ENCODE measurements at regions not wholly inside any gene's neighbourhood (a gene's known extent, or its start where the extent isn't known, plus 50 kb on each side); places are given as distances from the start of the nearest gene placed in this dataset.

DNA sequence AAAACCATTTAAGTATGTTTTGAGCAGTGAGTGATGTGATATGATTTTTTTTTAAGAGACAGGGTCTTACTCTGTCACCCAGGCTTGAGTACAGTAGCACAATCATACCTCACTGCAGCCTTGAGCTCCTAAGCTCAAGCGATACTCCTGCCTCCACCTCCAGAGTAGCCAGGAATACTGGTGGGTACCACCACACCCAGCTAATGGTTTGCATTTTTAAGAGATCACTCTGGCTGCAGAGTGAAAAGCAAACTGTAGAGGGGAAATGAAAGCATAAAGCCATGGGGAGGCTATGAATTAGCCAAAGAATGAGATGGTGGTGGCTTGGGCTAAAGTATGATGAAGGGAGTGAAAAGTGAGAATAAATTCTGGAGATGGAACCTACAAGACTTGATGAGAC is 199.1 kb downstream of the HINT1 start:
- Histone ChIP-seq H3K79me2 (ENCODE audit: insufficient read depth, low read length) (no peaks in the 10 kb centered on the region), H2AFZ (ENCODE audit: low read length) (no peak overlapping the region), H3K9me3 (ENCODE audit: low read length) (no peaks in the 10 kb centered on the region), H3K36me3 (ENCODE audit: insufficient read depth, low read length) (no peaks in the 10 kb centered on the region), H3K27me3 (ENCODE audit: insufficient read depth, low read length) (no peaks in the 10 kb centered on the region), H4K20me1 (ENCODE audit: insufficient read depth, low read length) (no peaks in the 10 kb centered on the region), H3K4me3 (ENCODE audit: low read depth, low read length, poor library complexity, severe bottlenecking) (no peak overlapping the region), H3K9ac (ENCODE audit: low read length) (no peak overlapping the region), H3K27ac (ENCODE audit: low read depth, low read length, poor library complexity, severe bottlenecking) (no peak overlapping the region), H3F3A (ENCODE audit: insufficient read depth, low read length) (no peaks in the 10 kb centered on the region), H3K4me2 (ENCODE audit: low read length) (no peak overlapping the region), H3K4me1 (ENCODE audit: insufficient read depth, low read length, severe bottlenecking) (no peaks in the 10 kb centered on the region), H3K9me2 (ENCODE audit: low read depth, low read length) (no peaks in the 10 kb centered on the region)
- TF ChIP-seq, protein P1, sequence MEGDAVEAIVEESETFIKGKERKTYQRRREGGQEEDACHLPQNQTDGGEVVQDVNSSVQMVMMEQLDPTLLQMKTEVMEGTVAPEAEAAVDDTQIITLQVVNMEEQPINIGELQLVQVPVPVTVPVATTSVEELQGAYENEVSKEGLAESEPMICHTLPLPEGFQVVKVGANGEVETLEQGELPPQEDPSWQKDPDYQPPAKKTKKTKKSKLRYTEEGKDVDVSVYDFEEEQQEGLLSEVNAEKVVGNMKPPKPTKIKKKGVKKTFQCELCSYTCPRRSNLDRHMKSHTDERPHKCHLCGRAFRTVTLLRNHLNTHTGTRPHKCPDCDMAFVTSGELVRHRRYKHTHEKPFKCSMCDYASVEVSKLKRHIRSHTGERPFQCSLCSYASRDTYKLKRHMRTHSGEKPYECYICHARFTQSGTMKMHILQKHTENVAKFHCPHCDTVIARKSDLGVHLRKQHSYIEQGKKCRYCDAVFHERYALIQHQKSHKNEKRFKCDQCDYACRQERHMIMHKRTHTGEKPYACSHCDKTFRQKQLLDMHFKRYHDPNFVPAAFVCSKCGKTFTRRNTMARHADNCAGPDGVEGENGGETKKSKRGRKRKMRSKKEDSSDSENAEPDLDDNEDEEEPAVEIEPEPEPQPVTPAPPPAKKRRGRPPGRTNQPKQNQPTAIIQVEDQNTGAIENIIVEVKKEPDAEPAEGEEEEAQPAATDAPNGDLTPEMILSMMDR (IDR thresholded peaks at IDR 0.05; ENCODE audit: low read length), result no peak
- no peak for TF ChIP-seq EZH2 (IDR thresholded peaks at IDR 0.05; ENCODE audit: borderline replicate concordance, low read length)

DNA sequence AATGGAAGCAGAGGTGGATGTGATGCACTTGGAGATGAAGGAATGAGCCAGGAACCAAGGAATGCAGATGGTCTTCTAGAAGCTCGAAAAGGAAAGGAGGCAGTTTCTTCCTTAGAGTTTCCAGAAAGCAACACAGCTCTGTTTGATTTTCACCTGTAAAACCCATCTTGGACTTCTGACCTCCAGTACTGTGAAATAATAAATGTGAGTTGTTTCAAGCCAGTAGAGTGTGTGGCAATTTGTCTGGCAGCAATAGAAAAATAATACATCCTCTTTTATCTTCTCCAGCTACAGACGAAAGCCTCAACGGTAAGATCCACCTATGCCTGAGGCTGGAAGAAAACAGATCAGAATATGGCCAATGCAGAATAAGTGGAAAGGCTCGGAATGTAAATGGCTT is 199.7 kb downstream of the HINT1 start:
- Histone ChIP-seq H3K27me3 (ENCODE audit: insufficient read depth, low read length) (no peaks in the 10 kb centered on the region), H3K27ac (ENCODE audit: low read depth, low read length, poor library complexity, severe bottlenecking) (no peak overlapping the region), H3K36me3 (ENCODE audit: insufficient read depth, low read length) (no peaks in the 10 kb centered on the region)

DNA sequence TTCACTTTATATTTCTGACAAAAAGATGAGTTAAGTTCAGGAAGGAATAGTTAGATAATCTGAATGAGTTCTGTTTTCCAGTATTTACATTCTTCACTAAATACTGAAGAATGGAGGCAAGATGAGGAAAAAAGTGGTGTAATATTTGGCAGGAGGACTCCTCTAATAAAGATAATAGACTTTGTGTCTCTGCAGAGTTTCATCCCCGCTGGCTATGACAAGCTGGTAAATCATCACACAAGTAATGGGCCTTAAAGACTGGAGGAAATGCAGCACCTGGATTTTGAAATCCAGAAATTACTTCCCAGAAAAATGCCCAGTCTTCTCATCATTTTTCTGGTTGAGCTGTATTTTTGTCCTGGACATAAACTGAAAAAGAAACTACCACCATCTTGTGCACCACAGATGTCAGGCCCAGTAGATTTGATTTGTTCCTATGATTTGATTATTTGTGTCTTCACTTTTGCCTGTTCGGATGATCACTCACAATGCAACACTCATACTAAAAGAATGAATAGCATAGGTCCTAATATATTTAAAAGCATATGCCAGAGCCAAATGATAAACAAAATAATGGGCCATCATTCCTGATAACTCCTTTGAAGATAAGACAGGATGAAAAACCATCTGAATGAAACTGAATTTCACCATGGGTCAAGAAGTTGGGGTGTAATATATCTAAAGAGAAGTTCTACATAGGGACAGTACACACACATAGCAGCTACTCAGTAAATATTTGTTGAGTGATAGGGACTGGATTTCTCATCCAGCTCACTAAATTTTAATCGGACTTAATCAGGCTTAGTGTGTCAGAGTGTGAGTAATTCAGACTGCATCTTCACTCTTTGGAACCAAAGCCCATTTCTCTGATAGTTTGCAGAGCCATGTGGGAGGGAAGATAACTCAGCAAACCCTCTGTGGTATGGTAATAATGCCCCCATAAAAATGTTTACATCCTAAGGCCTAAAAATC is 200.5 kb downstream of the HINT1 start:
- no peaks in the 10 kb centered on the region for H3F3A ChIP-seq (ENCODE audit: insufficient read depth, low read length)
- H3K4me1 ChIP-seq (ENCODE audit: insufficient read depth, low read length, severe bottlenecking), result no peaks in the 10 kb centered on the region
- no peak overlapping the region for H2AFZ ChIP-seq (ENCODE audit: low read length)
- no peaks in the 10 kb centered on the region for H3K9me2 ChIP-seq (ENCODE audit: low read depth, low read length)
- H3K9ac ChIP-seq (ENCODE audit: low read length), result no peak overlapping the region
- no peaks in the 10 kb centered on the region for H4K20me1 ChIP-seq (ENCODE audit: insufficient read depth, low read length)
- TF ChIP-seq, protein P1 (IDR thresholded peaks at IDR 0.05; ENCODE audit: low read length), result no peak
- no peak overlapping the region for H3K4me3 ChIP-seq (ENCODE audit: low read depth, low read length, poor library complexity, severe bottlenecking)
- H3K36me3 ChIP-seq (ENCODE audit: insufficient read depth, low read length), result no peaks in the 10 kb centered on the region
- H3K79me2 ChIP-seq (ENCODE audit: insufficient read depth, low read length), result no peaks in the 10 kb centered on the region
- H3K9me3 ChIP-seq (ENCODE audit: low read length), result no peaks in the 10 kb centered on the region
- H3K27ac ChIP-seq (ENCODE audit: low read depth, low read length, poor library complexity, severe bottlenecking), result no peak overlapping the region
- no peak overlapping the region for H3K4me2 ChIP-seq (ENCODE audit: low read length)
- no peaks in the 10 kb centered on the region for H3K27me3 ChIP-seq (ENCODE audit: insufficient read depth, low read length)

More for the DNA sequence above, 199.7 kb downstream of the HINT1 start:
- Histone ChIP-seq H2AFZ (ENCODE audit: low read length) (no peak overlapping the region), H4K20me1 (ENCODE audit: insufficient read depth, low read length) (no peaks in the 10 kb centered on the region), H3K9ac (ENCODE audit: low read length) (no peak overlapping the region), H3F3A (ENCODE audit: insufficient read depth, low read length) (no peaks in the 10 kb centered on the region), H3K4me3 (ENCODE audit: low read depth, low read length, poor library complexity, severe bottlenecking) (no peak overlapping the region), H3K4me1 (ENCODE audit: insufficient read depth, low read length, severe bottlenecking) (no peaks in the 10 kb centered on the region), H3K4me2 (ENCODE audit: low read length) (no peak overlapping the region), H3K79me2 (ENCODE audit: insufficient read depth, low read length) (no peaks in the 10 kb centered on the region), H3K9me3 (ENCODE audit: low read length) (no peaks in the 10 kb centered on the region), H3K9me2 (ENCODE audit: low read depth, low read length) (no peaks in the 10 kb centered on the region)
- TF ChIP-seq, protein P1 (IDR thresholded peaks at IDR 0.05; ENCODE audit: low read length), result no peak
- no peak for TF ChIP-seq EZH2 (IDR thresholded peaks at IDR 0.05; ENCODE audit: borderline replicate concordance, low read length)
